Liver (tissue), 8 donors: ENCODE measurements at regions not wholly inside any gene's neighbourhood (a gene's known extent, or its start where the extent isn't known, plus 50 kb on each side); places are given as distances from the start of the nearest gene placed in this dataset.

Experiments
- DNase-seq: peaks from one replicate; pipeline ENCODE4 v3.0.0-alpha.2; 2017; ENCODE audit warnings: low spot score
- H3K27ac ChIP-seq, 2 donors: one replicate each; pipeline ENCODE4 v1.7.0; 2013; ENCODE audit warnings: inconsistent platforms in 2 of 2, low read length in 2 of 2, control low read depth in 1 of 2, low read depth in 1 of 2, mild to moderate bottlenecking in 1 of 2
- H3K27me3 ChIP-seq, 4 donors: one replicate each; pipeline versions ENCODE4 v1.6.1 to v1.7.0; 2013; ENCODE audit warnings: low read length in 3 of 4, inconsistent platforms in 1 of 4, mild to moderate bottlenecking in 1 of 4, moderate library complexity in 1 of 4; ENCODE audit not compliant: control insufficient read depth in 4 of 4, insufficient read depth in 4 of 4
- H3K36me3 ChIP-seq, 4 donors: one replicate each; pipeline versions ENCODE4 v1.6.1 to v1.7.0; 2013; ENCODE audit warnings: low read length in 3 of 4, mild to moderate bottlenecking in 3 of 4, low read depth in 1 of 4, moderate library complexity in 1 of 4; ENCODE audit not compliant: control insufficient read depth in 4 of 4, insufficient read depth in 3 of 4
- H3K4me1 ChIP-seq, 4 donors: one replicate each; pipeline versions ENCODE4 v1.6.1 to v1.7.0; 2013; ENCODE audit warnings: low read length in 3 of 4, mild to moderate bottlenecking in 3 of 4, moderate library complexity in 1 of 4; ENCODE audit not compliant: control insufficient read depth in 4 of 4, insufficient read depth in 4 of 4
- H3K4me3 ChIP-seq, 3 donors: one replicate each; pipeline versions ENCODE4 v1.6.1 to v1.7.0; 2013; ENCODE audit warnings: low read length in 3 of 3, control low read depth in 1 of 3, low read depth in 1 of 3, mild to moderate bottlenecking in 1 of 3
- H3K9ac ChIP-seq, 2 donors: one replicate each; pipeline ENCODE4 v1.7.0; 2013; ENCODE audit warnings: low read length in 2 of 2, mild to moderate bottlenecking in 2 of 2, moderate library complexity in 2 of 2, control low read depth in 1 of 2, low read depth in 1 of 2
- H3K9me3 ChIP-seq, 4 donors: one replicate each; pipeline versions ENCODE4 v1.6.1 to v1.7.0; 2013; ENCODE audit warnings: low read length in 3 of 4; ENCODE audit not compliant: control insufficient read depth in 4 of 4
- EGR1 ChIP-seq, 2 donors: IDR thresholded peaks; 2 replicates each; pipeline ENCODE4 v1.6.1; 2016 to 2018; ENCODE audit warnings: antibody characterized with exemption in 2 of 2, low read depth in 2 of 2
- FOXA2 ChIP-seq: IDR thresholded peaks from 2 replicates; pipeline ENCODE4 v1.6.1; 2016; ENCODE audit warnings: antibody characterized with exemption
- GABPA ChIP-seq, 2 donors: IDR thresholded peaks in 1 of 2; conservative IDR thresholded peaks in 1 of 2; 2 replicates each; pipeline ENCODE4 v1.6.1; 2016; ENCODE audit warnings: antibody characterized with exemption in 2 of 2, mild to moderate bottlenecking in 1 of 2, moderate library complexity in 1 of 2
- HNF4A ChIP-seq, 2 donors: conservative IDR thresholded peaks; 2 replicates each; pipeline ENCODE4 v1.6.1; 2016; ENCODE audit warnings: antibody characterized with exemption in 2 of 2, mild to moderate bottlenecking in 2 of 2
- HNF4G ChIP-seq: IDR thresholded peaks from 2 replicates; pipeline ENCODE4 v1.6.1; 2016; ENCODE audit warnings: antibody characterized with exemption
- JUND ChIP-seq, 2 donors: IDR thresholded peaks; 2 replicates each; pipeline ENCODE4 v1.6.1; 2016; ENCODE audit warnings: antibody characterized with exemption in 2 of 2
- MAX ChIP-seq: IDR thresholded peaks from 2 replicates; pipeline ENCODE4 v1.6.1; 2016; ENCODE audit warnings: antibody characterized with exemption
- NR2F2 ChIP-seq: IDR thresholded peaks from 2 replicates; pipeline ENCODE4 v1.6.1; 2016; ENCODE audit warnings: antibody characterized with exemption
- RAD21 ChIP-seq, 2 donors: IDR thresholded peaks; 2 replicates each; pipeline ENCODE4 v1.6.1; 2016; ENCODE audit warnings: antibody characterized with exemption in 2 of 2, mild to moderate bottlenecking in 2 of 2
- RXRA ChIP-seq, 2 donors: IDR thresholded peaks; 2 replicates each; pipeline ENCODE4 v1.6.1; 2017 to 2018; ENCODE audit warnings: antibody characterized with exemption in 2 of 2, mild to moderate bottlenecking in 1 of 2
- SP1 ChIP-seq: IDR thresholded peaks from 2 replicates; pipeline ENCODE4 v1.6.1; 2018; ENCODE audit warnings: antibody characterized with exemption, mild to moderate bottlenecking
- TAF1 ChIP-seq: conservative IDR thresholded peaks from 2 replicates; pipeline ENCODE4 v1.6.1; 2016; ENCODE audit warnings: antibody characterized with exemption, mild to moderate bottlenecking
- YY1 ChIP-seq: IDR thresholded peaks from 2 replicates; pipeline ENCODE4 v1.6.1; 2016; ENCODE audit warnings: antibody characterized with exemption, mild to moderate bottlenecking
- WGBS: extraction: QIAGEN DNeasy Blood & Tissue Kit; methylation state at CpG from one replicate; pipeline ENCODE4 v1.1.7; 2013; 5-methylcytosine and 5-hydroxymethylcytosine counted together
- TF ChIP-seq, protein P1 (sequence below): IDR thresholded peaks from 2 replicates; pipeline ENCODE4 v1.6.1; 2016; ENCODE audit warnings: antibody characterized with exemption, mild to moderate bottlenecking
- TF ChIP-seq, protein P2 (sequence below): IDR thresholded peaks from 2 replicates; pipeline ENCODE4 v1.6.1; 2016; ENCODE audit warnings: antibody characterized with exemption
- TF ChIP-seq, protein P3 (sequence below): IDR thresholded peaks from 2 replicates; pipeline ENCODE4 v1.6.1; 2016; ENCODE audit warnings: antibody characterized with exemption
- TF ChIP-seq, protein P4 (sequence below): fragments of 150-350 bp; IDR thresholded peaks from 2 replicates; pipeline ENCODE4 v1.5.1; 2017; ENCODE audit warnings: improper control_type of control experiment, low read depth, low read length; ENCODE audit not compliant: missing input control
- donor health status: healthy.
- donor health status: healthy.
- donor health status: healthy.
- donor health status: healthy.
- donor health status: healthy.

DNA sequence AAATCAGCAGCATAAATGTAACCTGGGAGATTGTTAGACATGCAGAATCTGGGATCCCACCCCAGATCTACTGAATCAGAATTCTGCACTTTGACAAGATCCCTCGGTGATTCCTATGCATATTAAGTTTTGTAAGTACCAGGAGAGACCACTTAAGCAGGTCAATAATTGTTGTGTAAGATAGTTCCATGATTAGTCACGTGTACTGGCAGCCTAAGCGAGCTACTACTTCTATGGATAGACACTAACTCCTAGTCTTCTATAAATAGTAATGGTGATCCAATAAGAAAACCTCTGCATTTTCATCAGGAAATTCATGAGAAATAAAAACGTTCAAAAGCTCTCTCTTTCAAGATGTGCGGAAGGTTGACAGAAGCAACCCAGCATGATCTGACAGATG lies 988.2 kb upstream of the CHAC2 start:
- no peaks in the 10 kb centered on the region for H3K36me3 ChIP-seq
- 71% methylated on average over 5 of the region's 5 CpGs for WGBS
- no peak for TF ChIP-seq JUND (IDR thresholded peaks at IDR 0.05)
- no peak for TF ChIP-seq NR2F2
- TF ChIP-seq, protein P1, sequence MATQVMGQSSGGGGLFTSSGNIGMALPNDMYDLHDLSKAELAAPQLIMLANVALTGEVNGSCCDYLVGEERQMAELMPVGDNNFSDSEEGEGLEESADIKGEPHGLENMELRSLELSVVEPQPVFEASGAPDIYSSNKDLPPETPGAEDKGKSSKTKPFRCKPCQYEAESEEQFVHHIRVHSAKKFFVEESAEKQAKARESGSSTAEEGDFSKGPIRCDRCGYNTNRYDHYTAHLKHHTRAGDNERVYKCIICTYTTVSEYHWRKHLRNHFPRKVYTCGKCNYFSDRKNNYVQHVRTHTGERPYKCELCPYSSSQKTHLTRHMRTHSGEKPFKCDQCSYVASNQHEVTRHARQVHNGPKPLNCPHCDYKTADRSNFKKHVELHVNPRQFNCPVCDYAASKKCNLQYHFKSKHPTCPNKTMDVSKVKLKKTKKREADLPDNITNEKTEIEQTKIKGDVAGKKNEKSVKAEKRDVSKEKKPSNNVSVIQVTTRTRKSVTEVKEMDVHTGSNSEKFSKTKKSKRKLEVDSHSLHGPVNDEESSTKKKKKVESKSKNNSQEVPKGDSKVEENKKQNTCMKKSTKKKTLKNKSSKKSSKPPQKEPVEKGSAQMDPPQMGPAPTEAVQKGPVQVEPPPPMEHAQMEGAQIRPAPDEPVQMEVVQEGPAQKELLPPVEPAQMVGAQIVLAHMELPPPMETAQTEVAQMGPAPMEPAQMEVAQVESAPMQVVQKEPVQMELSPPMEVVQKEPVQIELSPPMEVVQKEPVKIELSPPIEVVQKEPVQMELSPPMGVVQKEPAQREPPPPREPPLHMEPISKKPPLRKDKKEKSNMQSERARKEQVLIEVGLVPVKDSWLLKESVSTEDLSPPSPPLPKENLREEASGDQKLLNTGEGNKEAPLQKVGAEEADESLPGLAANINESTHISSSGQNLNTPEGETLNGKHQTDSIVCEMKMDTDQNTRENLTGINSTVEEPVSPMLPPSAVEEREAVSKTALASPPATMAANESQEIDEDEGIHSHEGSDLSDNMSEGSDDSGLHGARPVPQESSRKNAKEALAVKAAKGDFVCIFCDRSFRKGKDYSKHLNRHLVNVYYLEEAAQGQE: no peak
- no peak for TF ChIP-seq TAF1
- no peak for TF ChIP-seq FOXA2
- TF ChIP-seq, protein P2, sequence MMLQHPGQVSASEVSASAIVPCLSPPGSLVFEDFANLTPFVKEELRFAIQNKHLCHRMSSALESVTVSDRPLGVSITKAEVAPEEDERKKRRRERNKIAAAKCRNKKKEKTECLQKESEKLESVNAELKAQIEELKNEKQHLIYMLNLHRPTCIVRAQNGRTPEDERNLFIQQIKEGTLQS: no peak
- TF ChIP-seq RXRA (IDR thresholded peaks at IDR 0.05): no peak
- TF ChIP-seq RAD21 (IDR thresholded peaks at IDR 0.05): no peak
- TF ChIP-seq, protein P3, sequence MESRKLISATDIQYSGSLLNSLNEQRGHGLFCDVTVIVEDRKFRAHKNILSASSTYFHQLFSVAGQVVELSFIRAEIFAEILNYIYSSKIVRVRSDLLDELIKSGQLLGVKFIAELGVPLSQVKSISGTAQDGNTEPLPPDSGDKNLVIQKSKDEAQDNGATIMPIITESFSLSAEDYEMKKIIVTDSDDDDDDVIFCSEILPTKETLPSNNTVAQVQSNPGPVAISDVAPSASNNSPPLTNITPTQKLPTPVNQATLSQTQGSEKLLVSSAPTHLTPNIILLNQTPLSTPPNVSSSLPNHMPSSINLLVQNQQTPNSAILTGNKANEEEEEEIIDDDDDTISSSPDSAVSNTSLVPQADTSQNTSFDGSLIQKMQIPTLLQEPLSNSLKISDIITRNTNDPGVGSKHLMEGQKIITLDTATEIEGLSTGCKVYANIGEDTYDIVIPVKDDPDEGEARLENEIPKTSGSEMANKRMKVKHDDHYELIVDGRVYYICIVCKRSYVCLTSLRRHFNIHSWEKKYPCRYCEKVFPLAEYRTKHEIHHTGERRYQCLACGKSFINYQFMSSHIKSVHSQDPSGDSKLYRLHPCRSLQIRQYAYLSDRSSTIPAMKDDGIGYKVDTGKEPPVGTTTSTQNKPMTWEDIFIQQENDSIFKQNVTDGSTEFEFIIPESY: no peak
- no peak for TF ChIP-seq MAX
- no peak for TF ChIP-seq HNF4G
- TF ChIP-seq, protein P4, sequence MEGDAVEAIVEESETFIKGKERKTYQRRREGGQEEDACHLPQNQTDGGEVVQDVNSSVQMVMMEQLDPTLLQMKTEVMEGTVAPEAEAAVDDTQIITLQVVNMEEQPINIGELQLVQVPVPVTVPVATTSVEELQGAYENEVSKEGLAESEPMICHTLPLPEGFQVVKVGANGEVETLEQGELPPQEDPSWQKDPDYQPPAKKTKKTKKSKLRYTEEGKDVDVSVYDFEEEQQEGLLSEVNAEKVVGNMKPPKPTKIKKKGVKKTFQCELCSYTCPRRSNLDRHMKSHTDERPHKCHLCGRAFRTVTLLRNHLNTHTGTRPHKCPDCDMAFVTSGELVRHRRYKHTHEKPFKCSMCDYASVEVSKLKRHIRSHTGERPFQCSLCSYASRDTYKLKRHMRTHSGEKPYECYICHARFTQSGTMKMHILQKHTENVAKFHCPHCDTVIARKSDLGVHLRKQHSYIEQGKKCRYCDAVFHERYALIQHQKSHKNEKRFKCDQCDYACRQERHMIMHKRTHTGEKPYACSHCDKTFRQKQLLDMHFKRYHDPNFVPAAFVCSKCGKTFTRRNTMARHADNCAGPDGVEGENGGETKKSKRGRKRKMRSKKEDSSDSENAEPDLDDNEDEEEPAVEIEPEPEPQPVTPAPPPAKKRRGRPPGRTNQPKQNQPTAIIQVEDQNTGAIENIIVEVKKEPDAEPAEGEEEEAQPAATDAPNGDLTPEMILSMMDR: no peak
- no peak for TF ChIP-seq SP1
- TF ChIP-seq EGR1 (IDR thresholded peaks at IDR 0.05; ENCODE audit: low read depth in 2 of 2): no peak
- no peak for TF ChIP-seq HNF4A (conservative IDR thresholded peaks at IDR 0.05)
- no peak for TF ChIP-seq YY1
- no peak for TF ChIP-seq GABPA (IDR thresholded peaks at IDR 0.05 in 1 of 2, conservative IDR thresholded peaks at IDR 0.05 in 1 of 2)
- H3K27me3 ChIP-seq: no peaks in the 10 kb centered on the region
- H3K27ac ChIP-seq: no peak overlapping the region
- DNase-seq: no peak
- H3K4me3 ChIP-seq: no peak overlapping the region
- no peak overlapping the region for H3K9ac ChIP-seq
- H3K9me3 ChIP-seq: no peaks in the 10 kb centered on the region
- no peaks in the 10 kb centered on the region for H3K4me1 ChIP-seq

DNA sequence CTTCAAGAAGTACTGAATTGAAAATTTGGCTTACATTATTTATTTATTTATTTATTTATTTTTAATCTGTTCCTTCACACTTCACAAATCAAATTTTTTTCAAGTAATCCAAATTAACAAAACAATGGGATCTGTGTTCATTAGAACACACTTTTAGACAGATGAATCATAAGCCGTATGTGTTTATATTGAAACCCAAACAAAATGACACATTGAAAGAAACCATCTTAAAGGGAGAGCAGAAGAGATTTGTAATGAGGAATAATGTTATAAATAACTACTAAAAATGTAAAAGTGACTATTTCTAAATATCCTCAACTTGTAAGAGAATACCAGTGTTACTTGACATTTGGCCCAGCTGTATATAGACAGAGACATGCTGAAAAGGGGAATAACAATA lies 991.0 kb upstream of the CHAC2 start:
- no peaks in the 10 kb centered on the region for H3K4me1 ChIP-seq
- H3K4me3 ChIP-seq: no peak overlapping the region
- no peaks in the 10 kb centered on the region for H3K9me3 ChIP-seq
- DNase-seq: no peak
- H3K36me3 ChIP-seq: no peaks in the 10 kb centered on the region
- no peak overlapping the region for H3K27ac ChIP-seq
- no peak overlapping the region for H3K9ac ChIP-seq
- no peaks in the 10 kb centered on the region for H3K27me3 ChIP-seq
- TF ChIP-seq SP1: no peak
- WGBS: 86% methylated on average over 1 of the region's 1 CpG
